ENCODE measurements at regions not wholly inside any gene's neighbourhood (a gene's known extent, or its start where the extent isn't known, plus 50 kb on each side); places are given as distances from the start of the nearest gene placed in this dataset.

- no peak overlapping the region for H3K4me3 ChIP-seq (ENCODE audit: low read depth, low read length)
- no peak for DNase-seq (ENCODE audit: low read depth)
- TF ChIP-seq MYC (IDR thresholded peaks at IDR 0.05; ENCODE audit: low read depth, low read length) (no peak), CTCF (IDR thresholded peaks at IDR 0.05; ENCODE audit: low read depth, low read length) (no peak), POLR2A (IDR thresholded peaks at IDR 0.05; ENCODE audit: extremely low read depth, insufficient read length) (no peak), MAX (IDR thresholded peaks at IDR 0.05; ENCODE audit: low read depth, low read length) (no peak)
Measured at GRCh38 chr2:123695426-123695825, 329.7 kb upstream of the CNTNAP5 start.

GRCh38 chr2:123696021-123696420, 329.1 kb upstream of the CNTNAP5 start:
- TF ChIP-seq POLR2A (IDR thresholded peaks at IDR 0.05; ENCODE audit: extremely low read depth, insufficient read length) (no peak), MYC (IDR thresholded peaks at IDR 0.05; ENCODE audit: low read depth, low read length) (no peak), CTCF (IDR thresholded peaks at IDR 0.05; ENCODE audit: low read depth, low read length) (no peak), MAX (IDR thresholded peaks at IDR 0.05; ENCODE audit: low read depth, low read length) (no peak)
- no peak overlapping the region for H3K4me3 ChIP-seq (ENCODE audit: low read depth, low read length)
- no peak for DNase-seq (ENCODE audit: low read depth)

- no peak for DNase-seq (ENCODE audit: low read depth)
- no peak overlapping the region for H3K4me3 ChIP-seq (ENCODE audit: low read depth, low read length)
- no peak for TF ChIP-seq CTCF (IDR thresholded peaks at IDR 0.05; ENCODE audit: low read depth, low read length)
- TF ChIP-seq POLR2A (IDR thresholded peaks at IDR 0.05; ENCODE audit: extremely low read depth, insufficient read length) = no peak
Measured at GRCh38 chr2:123696799-123697410, 328.2 kb upstream of the CNTNAP5 start.

GRCh38 chr2:123715467-123715982, 309.6 kb upstream of the CNTNAP5 start:
- H3K4me3 ChIP-seq (ENCODE audit: low read depth, low read length) = no peak overlapping the region
- TF ChIP-seq MAX (IDR thresholded peaks at IDR 0.05; ENCODE audit: low read depth, low read length) = no peak
- TF ChIP-seq MYC (IDR thresholded peaks at IDR 0.05; ENCODE audit: low read depth, low read length) = no peak
- TF ChIP-seq CTCF (IDR thresholded peaks at IDR 0.05; ENCODE audit: low read depth, low read length) = no peak
- no peak for TF ChIP-seq POLR2A (IDR thresholded peaks at IDR 0.05; ENCODE audit: extremely low read depth, insufficient read length)
- DNase-seq (ENCODE audit: low read depth) = no peak

GRCh38 chr2:123717636-123718334, 307.3 kb upstream of the CNTNAP5 start:
- no peak for DNase-seq (ENCODE audit: low read depth)
- no peak overlapping the region for H3K4me3 ChIP-seq (ENCODE audit: low read depth, low read length)
- no peak for TF ChIP-seq MYC (IDR thresholded peaks at IDR 0.05; ENCODE audit: low read depth, low read length)
- no peak for TF ChIP-seq MAX (IDR thresholded peaks at IDR 0.05; ENCODE audit: low read depth, low read length)
- TF ChIP-seq POLR2A (IDR thresholded peaks at IDR 0.05; ENCODE audit: extremely low read depth, insufficient read length) = no peak
- no peak for TF ChIP-seq CTCF (IDR thresholded peaks at IDR 0.05; ENCODE audit: low read depth, low read length)

Measured in NB4 (cell line).